ENCODE measurements at regions not wholly inside any gene's neighbourhood (a gene's known extent, or its start where the extent isn't known, plus 50 kb on each side); places are given as distances from the start of the nearest gene placed in this dataset.

- H3K36me3 ChIP-seq: no peaks in the 10 kb centered on the region
- H3K4me3 ChIP-seq: no peak overlapping the region
- ATAC-seq: no peak
- DNase-seq: no peak
- H3K4me1 ChIP-seq: no peaks in the 10 kb centered on the region
- intact Hi-C loops (cut with DNase I): no loop called here
- H3K9me3 ChIP-seq: no peaks in the 10 kb centered on the region
- no peak overlapping the region for H3K27ac ChIP-seq
- H3K27me3 ChIP-seq (ENCODE audit: low read depth): no peaks in the 10 kb centered on the region
- TF ChIP-seq, protein P1, sequence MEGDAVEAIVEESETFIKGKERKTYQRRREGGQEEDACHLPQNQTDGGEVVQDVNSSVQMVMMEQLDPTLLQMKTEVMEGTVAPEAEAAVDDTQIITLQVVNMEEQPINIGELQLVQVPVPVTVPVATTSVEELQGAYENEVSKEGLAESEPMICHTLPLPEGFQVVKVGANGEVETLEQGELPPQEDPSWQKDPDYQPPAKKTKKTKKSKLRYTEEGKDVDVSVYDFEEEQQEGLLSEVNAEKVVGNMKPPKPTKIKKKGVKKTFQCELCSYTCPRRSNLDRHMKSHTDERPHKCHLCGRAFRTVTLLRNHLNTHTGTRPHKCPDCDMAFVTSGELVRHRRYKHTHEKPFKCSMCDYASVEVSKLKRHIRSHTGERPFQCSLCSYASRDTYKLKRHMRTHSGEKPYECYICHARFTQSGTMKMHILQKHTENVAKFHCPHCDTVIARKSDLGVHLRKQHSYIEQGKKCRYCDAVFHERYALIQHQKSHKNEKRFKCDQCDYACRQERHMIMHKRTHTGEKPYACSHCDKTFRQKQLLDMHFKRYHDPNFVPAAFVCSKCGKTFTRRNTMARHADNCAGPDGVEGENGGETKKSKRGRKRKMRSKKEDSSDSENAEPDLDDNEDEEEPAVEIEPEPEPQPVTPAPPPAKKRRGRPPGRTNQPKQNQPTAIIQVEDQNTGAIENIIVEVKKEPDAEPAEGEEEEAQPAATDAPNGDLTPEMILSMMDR (IDR thresholded peaks at IDR 0.05): no peak
Measured at GRCh38 chr15:97096303-97096835, 765.9 kb downstream of the NR2F2 start.

DNA sequence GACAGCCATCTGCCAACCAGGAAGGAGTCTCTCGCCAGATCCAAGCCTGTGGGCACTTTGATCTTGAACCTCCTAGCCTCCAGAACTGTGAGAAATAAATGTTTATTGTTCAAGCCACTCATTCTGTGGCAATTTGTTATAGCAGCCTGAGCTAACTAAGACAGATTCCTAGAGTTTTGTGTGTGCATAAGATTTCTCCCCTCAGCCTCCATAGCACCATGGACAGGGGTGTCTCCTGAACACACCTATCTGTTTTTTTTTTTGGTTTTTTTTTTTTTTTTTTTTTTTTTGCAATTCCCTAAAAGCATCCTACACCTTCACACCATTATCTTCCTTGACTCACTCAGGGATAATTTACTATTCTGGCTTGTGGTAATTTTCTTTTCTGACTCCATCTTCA is 768.5 kb downstream of the NR2F2 start:
- no peaks in the 10 kb centered on the region for H3K9me3 ChIP-seq
- H3K27me3 ChIP-seq (ENCODE audit: low read depth): no peaks in the 10 kb centered on the region
- H3K27ac ChIP-seq: no peak overlapping the region
- H3K4me3 ChIP-seq: no peak overlapping the region
- no peaks in the 10 kb centered on the region for H3K4me1 ChIP-seq
- no peak for DNase-seq
- intact Hi-C loops (cut with DNase I): no loop called here
- ATAC-seq: no peak
- TF ChIP-seq, protein P1 (IDR thresholded peaks at IDR 0.05): no peak
- no peaks in the 10 kb centered on the region for H3K36me3 ChIP-seq

DNA sequence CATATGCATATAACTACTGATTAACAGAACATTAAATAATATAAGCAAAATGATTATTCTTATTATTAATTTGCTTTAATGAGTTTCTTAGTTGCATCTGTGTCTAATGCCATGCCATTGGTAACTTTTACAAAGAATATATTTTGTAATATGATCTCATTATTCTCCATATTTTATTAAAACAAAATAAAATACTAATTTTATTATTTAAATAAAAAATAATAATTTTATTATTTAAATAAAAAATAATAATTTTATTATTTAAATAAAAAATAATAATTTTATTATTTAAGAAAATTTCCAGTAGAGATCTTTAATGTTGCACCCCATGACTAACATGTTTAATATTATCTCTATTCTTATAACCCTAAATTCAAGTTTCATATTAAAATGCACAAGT is 771.1 kb downstream of the NR2F2 start:
- no peak for DNase-seq
- no peaks in the 10 kb centered on the region for H3K27me3 ChIP-seq (ENCODE audit: low read depth)
- TF ChIP-seq, protein P1 (IDR thresholded peaks at IDR 0.05): no peak
- no peak for ATAC-seq
- intact Hi-C loops (cut with DNase I): no loop called here
- H3K9me3 ChIP-seq: no peaks in the 10 kb centered on the region
- no peak overlapping the region for H3K4me3 ChIP-seq
- no peaks in the 10 kb centered on the region for H3K36me3 ChIP-seq
- H3K4me1 ChIP-seq: no peaks in the 10 kb centered on the region
- H3K27ac ChIP-seq: no peak overlapping the region

DNA sequence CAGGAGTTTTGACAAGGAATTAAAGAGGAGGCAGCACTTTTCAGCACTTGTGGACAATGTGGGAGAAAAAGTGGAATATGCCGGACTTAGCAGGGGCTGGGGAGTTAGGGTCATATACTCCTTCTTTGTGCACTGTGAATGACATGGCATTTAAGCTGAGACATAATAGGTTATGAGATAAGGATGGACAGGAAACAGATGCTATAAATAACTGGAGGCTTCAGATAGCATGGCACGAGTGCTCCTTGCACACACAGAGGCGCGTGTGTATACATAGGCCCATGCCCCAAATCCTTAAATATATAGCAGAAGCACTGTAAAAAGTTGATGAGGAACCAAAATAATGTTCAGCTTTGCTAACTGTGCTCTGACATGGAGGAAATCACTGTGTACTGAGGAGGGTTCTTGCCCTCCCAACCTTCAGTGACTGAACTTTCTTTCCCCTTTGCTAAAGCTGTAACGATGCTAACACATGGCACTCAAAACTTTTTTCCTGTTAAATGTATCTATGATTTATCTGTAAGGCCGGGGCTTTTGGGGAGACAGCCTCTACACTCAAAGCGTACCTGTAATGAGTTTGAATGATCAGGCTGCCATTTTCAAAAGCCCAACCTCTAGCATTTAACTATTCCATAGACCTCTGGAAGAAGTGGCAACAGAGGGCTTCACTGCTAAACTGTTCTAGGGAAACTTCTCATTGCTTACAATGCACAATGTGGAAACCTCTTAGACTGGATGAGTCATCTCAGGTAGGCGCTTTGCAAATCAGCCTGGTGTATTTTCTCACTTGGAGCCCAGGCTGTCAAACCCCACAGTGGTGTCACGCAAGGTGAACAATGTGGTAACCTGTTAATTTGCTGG is 784.6 kb downstream of the NR2F2 start:
- intact Hi-C loops (cut with DNase I): no loop called here
- no peak for ATAC-seq
- no peaks in the 10 kb centered on the region for H3K9me3 ChIP-seq

DNA sequence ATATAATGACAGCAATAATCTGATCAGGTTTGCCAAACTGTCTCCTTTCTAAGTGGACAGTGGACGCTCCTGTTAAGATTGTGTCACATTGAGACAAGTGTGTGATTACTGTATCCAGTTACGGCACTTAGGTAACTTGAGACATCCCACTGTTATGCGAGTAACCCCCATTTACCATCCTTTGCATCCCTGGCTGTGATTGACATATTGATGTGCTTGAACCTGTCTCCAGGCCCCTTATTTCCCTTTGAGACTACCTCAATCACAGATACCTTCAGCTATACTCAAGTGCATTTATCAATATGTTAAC is 785.2 kb downstream of the NR2F2 start:
- Histone ChIP-seq H3K27ac (no peak overlapping the region), H3K4me3 (no peak overlapping the region), H3K27me3 (ENCODE audit: low read depth) (no peaks in the 10 kb centered on the region), H3K9me3 (no peaks in the 10 kb centered on the region), H3K36me3 (no peaks in the 10 kb centered on the region), H3K4me1 (no peaks in the 10 kb centered on the region)
- TF ChIP-seq, protein P1 (IDR thresholded peaks at IDR 0.05): no peak
- ATAC-seq (no peak), DNase-seq (no peak)
- intact Hi-C loops (cut with DNase I): no loop called here

More for the DNA sequence above, 784.6 kb downstream of the NR2F2 start:
- no peaks in the 10 kb centered on the region for H3K36me3 ChIP-seq
- DNase-seq: no peak
- H3K27me3 ChIP-seq (ENCODE audit: low read depth): no peaks in the 10 kb centered on the region
- TF ChIP-seq, protein P1 (IDR thresholded peaks at IDR 0.05): no peak
- H3K4me1 ChIP-seq: no peaks in the 10 kb centered on the region
- H3K4me3 ChIP-seq: no peak overlapping the region
- H3K27ac ChIP-seq: no peak overlapping the region
